NCI-H748 treated with DMSO at 0.1 percent for 48 hours (cell line): ENCODE measurements at regions not wholly inside any gene's neighbourhood (a gene's known extent, or its start where the extent isn't known, plus 50 kb on each side); places are given as distances from the start of the nearest gene placed in this dataset.

ENCODE experiments used
- DNase-seq: peaks from one replicate; lab custom pipeline; 2025; lab: John Stamatoyannopoulos, UW

DNA sequence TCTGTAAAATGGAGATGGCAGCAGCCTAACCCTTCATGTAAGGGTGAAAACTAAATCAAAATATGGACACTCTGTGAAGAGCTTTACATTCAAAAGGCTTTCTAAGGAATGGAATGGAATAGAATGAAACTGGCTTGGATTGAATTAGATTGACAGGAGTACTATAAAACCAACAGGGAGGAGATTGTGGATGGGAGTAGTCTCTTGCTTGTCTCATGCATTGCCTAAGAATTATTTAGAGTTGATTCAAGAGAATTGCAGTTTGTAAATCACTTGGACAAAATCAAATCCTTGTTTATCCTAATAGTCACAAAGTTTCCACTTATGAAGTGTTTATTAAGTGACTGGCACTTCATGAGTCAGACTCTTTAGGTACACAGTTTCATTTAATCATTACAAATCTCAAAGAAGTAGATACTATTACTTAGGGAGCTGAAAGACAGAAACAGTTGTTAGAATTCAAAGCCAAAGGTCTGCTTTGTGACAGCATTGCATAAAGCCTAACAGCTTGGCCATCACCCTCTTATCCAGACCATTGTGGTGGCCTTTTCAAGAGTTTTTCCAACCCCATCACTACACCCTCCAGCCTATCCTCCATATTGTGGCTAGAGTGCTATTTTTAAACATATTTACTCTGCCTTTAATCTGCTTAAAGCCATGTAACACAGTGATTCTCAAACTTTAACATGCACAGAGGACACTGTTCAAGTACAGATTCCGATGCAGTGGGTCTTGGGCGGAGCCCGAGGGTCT, 91.9 kb upstream of the GHITM start:
- no peak for DNase-seq

DNA sequence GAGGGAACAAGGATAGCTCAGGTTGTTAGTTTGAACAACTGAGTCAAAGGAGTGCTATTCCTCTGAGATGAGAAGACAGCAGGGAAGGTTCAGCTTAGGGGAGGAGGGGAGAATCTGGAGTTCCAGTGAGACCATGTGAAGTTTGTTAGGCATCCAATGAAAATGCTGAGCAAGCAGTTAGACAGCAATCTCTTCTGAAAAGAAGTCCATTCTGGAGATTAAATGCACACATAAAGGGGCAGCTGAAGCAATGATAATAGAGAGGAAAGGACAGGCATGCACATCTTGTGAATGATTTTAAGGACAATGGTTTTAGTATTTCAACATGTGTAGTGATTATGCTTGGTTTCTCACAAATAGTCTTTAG, 89.7 kb upstream of the GHITM start:
- no peak for DNase-seq

DNA sequence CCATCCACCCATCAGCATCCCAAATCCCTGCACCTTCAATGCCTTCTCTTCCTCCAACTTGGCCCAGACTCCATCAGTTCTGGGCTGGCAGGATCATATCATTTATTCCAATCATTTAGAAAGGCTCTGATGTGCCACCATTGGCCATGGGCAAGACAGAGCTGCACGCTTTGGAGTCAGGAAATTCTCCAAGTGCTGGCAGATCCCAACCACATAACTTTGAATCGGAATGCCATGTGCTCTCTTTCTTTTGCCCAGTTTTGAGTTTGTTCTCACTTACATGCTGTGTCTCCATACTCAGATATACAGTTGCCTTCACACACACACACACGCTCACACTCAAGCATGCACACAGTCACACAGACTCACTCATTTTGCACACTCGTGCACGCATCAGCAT, 85.7 kb upstream of the GHITM start:
- DNase-seq = no peak

DNA sequence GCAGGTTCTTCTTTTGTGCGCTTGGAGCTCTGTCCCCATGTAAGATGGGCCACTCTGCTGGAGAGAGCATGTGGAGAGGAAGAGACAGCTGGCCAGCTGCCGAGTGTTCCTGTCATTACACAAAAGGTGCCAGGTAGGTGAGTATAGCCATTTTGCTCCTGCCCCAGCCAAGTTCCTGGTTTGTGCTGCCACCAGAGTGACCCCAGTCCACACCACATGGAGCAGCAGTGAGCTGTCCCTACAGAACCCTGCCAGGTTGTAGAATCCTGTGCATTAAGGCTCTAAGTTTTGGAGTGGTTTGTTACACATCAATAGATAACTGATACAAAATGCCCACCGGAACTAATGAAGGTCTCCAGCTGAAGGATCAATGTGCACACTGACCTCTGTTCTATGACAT, 84.6 kb upstream of the GHITM start:
- no peak for DNase-seq

DNA sequence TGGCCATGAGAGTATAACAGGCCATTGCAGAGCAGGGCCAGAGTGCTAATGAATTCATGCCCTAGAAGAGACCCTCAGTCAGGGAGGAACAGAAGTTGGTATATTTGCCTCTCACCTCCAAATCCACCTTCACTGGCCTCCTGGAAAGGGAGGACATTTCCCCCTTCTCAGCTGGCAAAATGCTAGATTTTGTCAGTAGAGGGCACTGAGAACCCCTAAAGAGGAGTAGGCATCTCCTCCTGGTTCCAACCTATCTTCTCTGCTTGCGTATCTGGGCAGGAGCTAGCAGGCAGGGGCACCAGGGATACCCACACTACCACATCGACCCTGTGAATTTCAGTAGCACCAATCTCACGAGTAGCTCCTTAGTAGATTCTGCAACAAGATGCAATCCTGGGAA, 79.8 kb upstream of the GHITM start:
- no peak for DNase-seq

DNA sequence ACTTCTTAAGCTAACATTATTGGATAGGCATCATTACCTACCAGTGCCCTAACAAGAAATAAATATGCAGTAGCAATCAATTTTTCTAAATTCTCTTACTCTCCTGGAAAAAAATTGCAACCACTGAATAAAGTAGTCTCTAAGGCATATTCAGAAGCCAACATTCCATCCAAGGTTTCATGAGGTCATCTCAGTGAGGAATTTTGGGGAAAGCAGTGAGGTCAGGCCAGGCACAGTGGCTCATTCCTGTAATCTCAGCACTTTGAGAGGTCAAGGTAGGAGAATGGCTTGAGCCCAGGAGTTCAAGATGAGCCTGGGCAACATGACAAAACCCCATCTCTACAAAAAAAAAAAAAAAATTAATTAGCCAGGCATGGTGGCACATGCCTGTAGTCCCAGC, 75.9 kb upstream of the GHITM start:
- no peak for DNase-seq

DNA sequence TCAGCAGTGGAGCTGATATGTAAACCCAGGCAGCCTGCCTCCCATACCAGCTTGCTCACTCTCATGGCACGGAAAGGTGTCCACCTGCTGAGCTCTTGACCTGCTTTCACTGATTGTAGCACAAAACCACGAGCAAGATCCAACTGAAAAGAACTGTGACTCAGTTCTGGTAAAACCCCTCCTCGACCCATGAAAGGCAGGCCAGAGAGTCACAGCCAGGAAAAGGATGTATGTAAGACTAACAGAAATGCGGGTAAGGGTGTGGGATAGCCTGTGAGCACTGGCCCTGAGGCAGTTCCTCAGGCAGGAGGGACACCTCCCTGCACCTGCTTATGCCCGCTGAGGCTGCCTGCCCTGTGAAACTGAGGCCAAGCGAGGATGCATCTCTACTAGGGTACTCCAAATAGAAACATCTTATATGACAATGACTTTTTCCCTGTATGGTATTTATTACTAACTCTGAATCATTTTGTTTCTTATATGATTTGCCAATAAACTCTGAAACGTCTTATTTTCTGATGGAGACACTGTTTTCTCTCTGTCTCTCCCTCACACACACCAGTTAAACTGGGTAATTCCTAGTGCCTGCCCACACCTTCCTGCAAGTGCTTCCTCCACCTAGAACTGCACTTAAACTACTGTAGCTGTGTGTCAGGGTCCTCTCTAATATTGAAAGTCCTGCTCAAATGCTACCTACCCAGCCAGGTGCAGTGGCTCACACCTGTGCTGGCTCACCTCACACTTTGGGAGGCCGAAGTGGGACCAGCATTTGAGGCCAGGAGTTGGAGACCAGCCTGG, 73.3 kb upstream of the GHITM start:
- no peak for DNase-seq

DNA sequence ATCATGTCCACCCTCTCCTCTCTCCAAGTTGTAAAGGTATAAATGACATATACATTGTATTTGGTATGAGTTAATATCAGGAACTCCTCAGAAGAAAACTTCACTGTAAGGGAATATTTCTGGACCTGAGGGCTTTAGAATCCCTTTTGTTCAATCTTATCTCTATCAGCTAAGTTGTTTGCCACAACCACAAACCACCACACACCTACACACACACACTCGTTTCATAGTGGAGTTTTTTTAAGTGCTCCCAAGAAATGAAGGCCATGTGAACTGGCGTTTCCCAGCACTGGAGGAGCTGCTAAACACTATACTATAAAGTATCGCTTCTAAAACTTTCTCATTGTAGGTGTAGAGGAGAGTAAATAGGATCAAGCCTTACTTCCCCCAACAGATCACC, 64.8 kb upstream of the GHITM start:
- DNase-seq = no peak

DNA sequence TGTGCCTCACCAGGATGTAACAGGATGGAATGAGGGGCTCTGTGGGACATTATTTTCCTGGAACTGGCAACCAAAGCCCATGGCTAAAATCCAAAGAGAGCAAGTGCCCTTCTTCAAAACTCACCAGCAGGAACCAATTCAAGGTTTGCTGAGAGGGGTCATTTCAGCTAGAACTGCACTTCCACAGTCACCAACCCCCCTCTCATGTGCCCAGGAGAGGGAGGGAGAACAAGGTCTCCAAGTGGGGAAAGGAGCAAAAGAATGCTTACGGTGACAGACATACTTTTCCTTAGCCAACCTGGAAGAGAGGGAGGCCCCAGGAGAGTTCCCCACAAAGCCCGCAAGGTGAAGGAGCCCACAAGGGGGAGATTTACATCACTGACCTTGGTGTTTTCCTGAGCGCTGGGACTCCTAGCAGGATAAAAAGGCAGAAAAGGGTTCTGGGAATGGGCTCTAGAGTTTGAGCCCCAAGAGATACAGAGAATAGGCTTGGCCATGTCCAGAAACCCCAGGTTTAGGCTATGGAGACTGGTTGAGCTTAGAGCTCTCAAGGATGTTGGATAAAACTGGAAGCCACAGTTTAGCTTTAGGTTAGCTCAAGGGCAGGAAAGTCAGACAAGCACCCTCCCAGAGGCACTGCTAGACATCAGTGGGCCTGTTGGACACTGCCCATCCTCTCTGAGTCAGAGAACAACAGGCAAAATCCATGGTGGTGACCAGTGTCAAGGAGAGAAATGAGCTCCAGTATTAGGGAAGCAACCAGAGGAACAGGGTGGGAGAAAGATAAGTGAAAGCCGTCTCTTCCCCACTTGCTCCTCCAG, 63.9 kb upstream of the GHITM start:
- no peak for DNase-seq

DNA sequence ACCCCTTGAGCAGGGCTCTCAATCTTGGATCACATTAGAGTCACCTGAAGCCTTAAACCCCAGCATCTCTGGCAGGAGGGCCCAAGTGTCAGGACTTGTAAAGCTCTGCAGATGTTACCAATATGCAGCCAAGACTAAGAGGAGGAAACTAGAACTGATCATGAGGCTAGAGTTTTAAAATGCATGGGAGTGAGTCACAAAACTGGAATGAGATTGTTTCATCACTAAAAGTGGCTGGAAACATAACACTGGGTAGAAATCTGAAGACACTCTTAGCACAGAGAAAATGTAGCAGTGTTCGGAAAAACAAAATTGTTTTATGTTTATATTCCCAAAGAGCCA, 63.3 kb upstream of the GHITM start:
- DNase-seq = no peak

DNA sequence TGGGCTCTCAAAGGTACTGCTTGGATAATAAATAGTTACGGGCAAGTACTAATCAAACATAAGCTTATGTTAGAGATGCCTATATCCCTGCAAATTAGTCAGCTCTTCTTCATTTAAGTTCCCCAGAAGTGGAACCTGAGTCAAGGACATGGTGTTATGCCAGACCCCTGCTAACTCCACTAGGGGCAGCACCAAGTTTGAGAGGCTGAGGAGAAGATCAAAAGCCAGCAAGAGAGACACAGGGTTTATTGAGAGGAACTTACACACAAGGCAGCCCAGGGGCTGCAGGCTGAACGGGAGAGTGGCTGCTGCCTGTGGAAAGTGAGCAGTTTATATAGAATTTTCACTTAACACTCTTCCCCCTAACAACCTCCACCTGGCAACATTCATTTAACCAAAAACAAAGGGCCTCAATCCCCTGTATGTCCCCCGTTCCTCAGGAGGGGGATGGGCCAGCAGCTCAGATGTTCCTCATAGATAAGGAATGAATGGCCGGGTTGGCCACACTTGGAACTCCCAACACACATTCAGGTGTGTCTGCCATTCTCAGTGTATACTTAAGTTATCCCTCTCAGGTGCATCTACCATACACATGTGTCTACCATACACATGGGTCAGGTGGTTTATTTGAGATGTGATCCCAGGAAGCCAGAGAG, 62.6 kb upstream of the GHITM start:
- no peak for DNase-seq

DNA sequence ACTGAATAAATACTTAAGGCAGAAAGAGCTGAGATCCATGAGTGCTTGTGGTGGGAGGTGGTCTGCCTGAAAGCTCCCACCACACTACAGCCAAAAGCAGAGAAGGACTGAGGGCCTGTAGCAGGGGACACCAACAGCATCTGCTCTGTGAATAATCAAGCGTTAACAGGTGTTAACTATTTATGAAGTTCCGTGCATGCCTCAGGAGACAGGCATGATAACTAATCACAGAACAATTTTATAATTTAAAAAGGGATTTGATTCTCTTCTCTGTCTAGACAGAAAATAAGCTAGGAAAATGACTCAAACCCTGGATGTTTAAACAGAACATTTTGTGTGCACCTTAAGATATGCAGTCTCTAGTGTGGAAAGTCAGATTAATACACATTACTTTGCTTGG, 61.5 kb upstream of the GHITM start:
- no peak for DNase-seq

DNA sequence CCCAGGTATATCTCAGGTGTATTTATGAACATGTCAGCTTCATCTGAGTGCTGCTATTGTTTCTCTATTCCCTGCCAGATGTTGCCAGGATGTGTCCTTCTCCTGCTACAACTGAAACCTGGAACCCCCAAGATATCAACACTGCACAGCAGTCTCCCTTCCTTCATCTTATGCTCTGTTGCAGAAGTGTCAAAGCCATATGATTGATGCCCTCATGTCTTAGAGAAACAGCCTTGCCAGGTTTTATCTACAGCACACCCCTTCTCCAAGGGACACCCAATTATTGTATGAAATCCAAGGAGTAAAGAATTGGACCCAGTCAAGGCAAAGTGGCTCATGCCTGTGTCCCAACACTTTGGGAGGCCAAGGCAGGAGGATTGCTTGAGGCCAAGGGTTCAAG, 60.5 kb upstream of the GHITM start:
- no peak for DNase-seq

DNA sequence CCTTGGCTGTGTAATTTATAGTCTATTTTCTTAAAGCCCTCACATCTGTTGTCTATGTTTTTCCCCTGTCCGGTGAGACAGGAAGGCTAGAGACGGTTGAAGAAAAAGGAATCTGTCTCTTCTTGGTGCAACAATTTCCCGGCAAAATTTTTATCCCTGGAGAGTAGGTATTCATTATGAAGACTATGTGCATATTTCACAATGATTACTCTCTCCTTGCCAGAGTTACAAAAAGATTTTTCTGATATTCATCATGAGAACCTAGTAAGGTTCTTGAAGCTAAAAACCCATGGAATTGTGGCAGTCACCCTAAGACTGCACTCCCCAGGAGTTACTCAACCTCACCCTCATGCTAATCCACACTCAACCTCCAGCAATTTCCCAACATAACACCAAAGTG, 55.0 kb upstream of the GHITM start:
- no peak for DNase-seq

DNA sequence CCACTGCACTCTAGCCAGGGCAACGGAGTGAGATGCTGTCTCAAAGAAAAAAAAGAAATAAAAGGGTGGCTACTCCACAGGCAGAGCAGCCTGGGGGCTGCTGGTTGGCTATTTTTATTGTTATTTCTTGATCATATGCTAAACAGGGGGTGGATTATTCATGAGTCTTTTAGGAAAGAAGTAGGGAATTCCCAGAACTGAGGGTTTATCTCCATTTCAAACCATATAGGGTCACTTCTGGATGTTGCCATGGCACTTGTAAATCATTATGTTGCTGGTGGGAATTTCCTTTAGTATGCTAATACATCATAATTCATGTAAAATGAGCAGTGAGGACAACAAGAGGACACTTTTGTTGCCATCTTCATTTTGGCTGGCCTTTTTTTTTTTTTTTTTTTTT, 52.1 kb upstream of the GHITM start:
- DNase-seq = no peak

DNA sequence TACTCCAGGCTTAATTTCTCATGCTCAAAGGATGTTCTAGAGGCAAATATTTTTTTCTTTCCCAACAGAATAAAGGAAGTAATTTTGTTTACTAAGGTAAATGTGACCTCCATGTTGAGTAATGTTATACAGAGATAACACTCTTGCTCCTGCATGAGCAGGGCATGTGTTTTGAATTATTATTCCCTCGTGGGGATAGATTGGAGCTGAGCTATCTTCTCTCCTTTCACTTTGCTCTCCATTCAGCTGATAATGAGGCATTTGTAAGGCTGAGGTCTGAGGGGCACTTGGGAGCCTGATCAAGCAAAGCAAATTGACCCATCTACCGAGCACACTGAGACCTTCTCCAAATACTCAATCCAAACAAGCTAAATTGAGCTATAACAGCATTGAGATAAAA, 50.7 kb upstream of the GHITM start:
- peak; percentile 7 for DNase-seq

DNA sequence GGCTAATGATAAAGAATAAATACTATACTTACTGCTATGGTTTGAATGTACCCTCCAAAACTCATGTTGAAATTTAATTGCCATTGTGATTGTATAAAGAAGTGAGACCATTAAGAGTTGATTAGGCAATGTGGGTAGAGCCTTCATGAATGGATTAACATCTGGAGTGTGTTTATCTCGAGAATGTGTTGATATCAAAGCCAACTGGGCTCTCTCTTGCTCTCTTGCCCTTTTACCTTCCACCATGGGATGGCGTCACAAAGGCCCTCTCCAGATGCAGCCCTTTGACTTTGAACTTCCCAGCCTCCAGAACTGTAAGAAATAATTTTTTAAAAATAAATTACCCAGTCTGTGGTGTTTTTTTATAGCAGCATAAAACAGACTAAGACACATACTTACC, 50.1 kb upstream of the GHITM start:
- DNase-seq = no peak
